BLaER1 treated with 17β-estradiol and CSF1 and Interleukin-3, amounts not matched to agents 10 nM and 100 nM (cell line): ENCODE measurements at regions not wholly inside any gene's neighbourhood (a gene's known extent, or its start where the extent isn't known, plus 50 kb on each side); places are given as distances from the start of the nearest gene placed in this dataset.

Experiments
- H3K27ac ChIP-seq, 11 experiments: shearing (Covaris generic); formaldehyde crosslinking; 2 replicates each; pipeline ENCODE4 v1.8.1; 2022
- H3K27me3 ChIP-seq, 11 experiments: shearing (Covaris generic); formaldehyde crosslinking; 2 replicates each; pipeline ENCODE4 v1.8.1; 2022
- H3K36me3 ChIP-seq, 11 experiments: shearing (Covaris generic); formaldehyde crosslinking; 2 replicates each; pipeline ENCODE4 v1.8.1; 2022
- H3K4me1 ChIP-seq, 10 experiments: shearing (Covaris generic); formaldehyde crosslinking; 2 replicates each; pipeline ENCODE4 v1.8.1; 2022
- H3K4me2 ChIP-seq, 11 experiments: shearing (Covaris generic); formaldehyde crosslinking; 2 replicates each; pipeline ENCODE4 v1.8.1; 2022
- H3K4me3 ChIP-seq, 10 experiments: shearing (Covaris generic); formaldehyde crosslinking; 2 replicates each; pipeline ENCODE4 v1.8.1; 2022
- H3K9ac ChIP-seq, 11 experiments: shearing (Covaris generic); formaldehyde crosslinking; 2 replicates each; pipeline ENCODE4 v1.8.1; 2022
- H3K9me3 ChIP-seq, 11 experiments: shearing (Covaris generic); formaldehyde crosslinking; replicated peaks in 1 of 11; 2 replicates each; pipeline ENCODE4 v1.8.1; 2022
- H4K20me1 ChIP-seq, 11 experiments: shearing (Covaris generic); formaldehyde crosslinking; 2 replicates each; pipeline ENCODE4 v1.8.1; 2022
- Cebpa-rat ChIP-seq, 11 experiments: shearing (Covaris generic); IDR thresholded peaks; 2 replicates each; pipeline ENCODE4 v1.8.1; 2022

- Histone ChIP-seq H3K4me1 (no peaks in the 10 kb centered on the region; a peak in 1 of 20 replicates), H4K20me1 (no peaks in the 10 kb centered on the region), H3K27me3 (no peaks in the 10 kb centered on the region), H3K9me3 (no peaks in the 10 kb centered on the region), H3K4me2 (no peak overlapping the region), H3K27ac (no peak overlapping the region), H3K4me3 (no peak overlapping the region), H3K36me3 (no peaks in the 10 kb centered on the region), H3K9ac (no peak overlapping the region)
- TF ChIP-seq Cebpa-rat (IDR thresholded peaks at IDR 0.05) = no peak
Measured at GRCh38 chr10:104505521-104506042, 135.5 kb upstream of the SORCS3 start.

- no peak overlapping the region for H3K4me2 ChIP-seq
Measured at GRCh38 chr10:104509981-104510380, 131.1 kb upstream of the SORCS3 start.

GRCh38 chr10:104510644-104511043 is 130.4 kb upstream of the SORCS3 start:
- Histone ChIP-seq H3K9ac (no peak overlapping the region), H3K9me3 (no peaks in the 10 kb centered on the region), H3K4me1 (no peaks in the 10 kb centered on the region), H4K20me1 (no peaks in the 10 kb centered on the region), H3K36me3 (no peaks in the 10 kb centered on the region), H3K27me3 (no peaks in the 10 kb centered on the region), H3K4me3 (no peak overlapping the region), H3K27ac (no peak overlapping the region), H3K4me2 (no peak overlapping the region)
- TF ChIP-seq Cebpa-rat (IDR thresholded peaks at IDR 0.05) = no peak

More at GRCh38 chr10:104509981-104510380, 131.1 kb upstream of the SORCS3 start:
- no peaks in the 10 kb centered on the region for H3K27me3 ChIP-seq
- no peaks in the 10 kb centered on the region for H3K9me3 ChIP-seq
- no peaks in the 10 kb centered on the region for H3K4me1 ChIP-seq
- H3K9ac ChIP-seq = no peak overlapping the region
- no peaks in the 10 kb centered on the region for H3K36me3 ChIP-seq
- TF ChIP-seq Cebpa-rat (IDR thresholded peaks at IDR 0.05) = no peak
- no peak overlapping the region for H3K4me3 ChIP-seq
- H3K27ac ChIP-seq = no peak overlapping the region
- H4K20me1 ChIP-seq = no peaks in the 10 kb centered on the region

GRCh38 chr10:104512800-104513199 is 128.3 kb upstream of the SORCS3 start:
- no peaks in the 10 kb centered on the region for H3K9me3 ChIP-seq
- no peak overlapping the region for H3K4me2 ChIP-seq
- no peak overlapping the region for H3K9ac ChIP-seq
- H3K36me3 ChIP-seq = no peaks in the 10 kb centered on the region
- H3K4me3 ChIP-seq = no peak overlapping the region
- H4K20me1 ChIP-seq = no peaks in the 10 kb centered on the region
- H3K27me3 ChIP-seq = no peaks in the 10 kb centered on the region
- TF ChIP-seq Cebpa-rat (IDR thresholded peaks at IDR 0.05) = no peak
- no peaks in the 10 kb centered on the region for H3K4me1 ChIP-seq
- H3K27ac ChIP-seq = no peak overlapping the region

DNA sequence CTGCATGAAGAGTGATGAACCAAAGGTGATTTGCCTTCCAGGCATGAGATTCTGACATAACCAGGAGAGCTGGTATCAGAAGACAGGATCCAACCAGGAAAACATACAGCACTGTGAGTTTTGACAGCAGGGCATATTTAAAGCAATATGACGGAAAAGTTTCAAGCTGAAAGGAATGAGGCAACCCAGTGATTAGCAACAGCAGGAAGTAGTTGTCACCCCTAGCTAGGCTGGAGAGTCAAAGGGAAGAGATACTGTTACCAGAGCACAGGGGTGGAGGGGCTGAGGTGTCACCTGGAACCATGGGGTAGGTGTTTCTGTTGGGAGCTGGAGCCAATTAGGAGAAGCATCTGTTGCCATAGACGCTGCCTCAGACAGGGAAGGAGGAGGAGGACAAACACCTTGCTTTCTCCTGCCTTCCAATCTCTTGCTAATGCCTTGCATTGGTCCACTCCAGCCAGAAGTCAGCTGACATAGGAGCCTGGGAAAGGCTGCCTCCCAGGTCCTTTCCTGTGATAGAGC is 125.4 kb upstream of the SORCS3 start:
- Histone ChIP-seq H3K9ac (no peak overlapping the region), H3K27me3 (no peaks in the 10 kb centered on the region), H3K4me3 (no peak overlapping the region), H3K36me3 (no peaks in the 10 kb centered on the region), H3K4me2 (no peak overlapping the region), H3K27ac (no peak overlapping the region), H4K20me1 (no peaks in the 10 kb centered on the region), H3K4me1 (no peaks in the 10 kb centered on the region), H3K9me3 (no peaks in the 10 kb centered on the region)
- no peak for TF ChIP-seq Cebpa-rat (IDR thresholded peaks at IDR 0.05)

DNA sequence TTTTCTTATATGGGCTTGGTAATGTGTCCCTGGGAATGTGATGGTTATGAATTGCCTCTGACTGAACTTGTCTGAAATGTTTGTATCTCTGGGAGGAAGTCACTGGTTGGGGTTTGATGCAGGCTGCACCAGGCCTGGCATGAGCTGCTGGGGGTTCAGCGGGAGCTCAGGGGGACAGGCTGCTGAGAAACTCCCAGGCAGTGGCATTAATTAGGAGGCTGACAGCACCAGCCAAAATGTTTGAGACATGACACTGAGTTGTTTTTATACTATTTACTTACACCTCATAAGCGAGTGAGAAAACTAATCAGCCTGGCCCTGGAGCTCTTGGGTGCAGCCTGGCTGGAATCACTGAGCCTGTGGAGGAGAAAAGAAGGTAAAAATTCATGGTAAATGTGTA is 124.1 kb upstream of the SORCS3 start:
- Histone ChIP-seq H3K9ac (no peak overlapping the region), H3K36me3 (no peaks in the 10 kb centered on the region), H3K9me3 (no peaks in the 10 kb centered on the region), H3K27me3 (no peaks in the 10 kb centered on the region), H3K4me2 (no peak overlapping the region), H3K27ac (no peak overlapping the region), H3K4me3 (no peak overlapping the region), H4K20me1 (no peaks in the 10 kb centered on the region), H3K4me1 (no peaks in the 10 kb centered on the region)
- no peak for TF ChIP-seq Cebpa-rat (IDR thresholded peaks at IDR 0.05)

DNA sequence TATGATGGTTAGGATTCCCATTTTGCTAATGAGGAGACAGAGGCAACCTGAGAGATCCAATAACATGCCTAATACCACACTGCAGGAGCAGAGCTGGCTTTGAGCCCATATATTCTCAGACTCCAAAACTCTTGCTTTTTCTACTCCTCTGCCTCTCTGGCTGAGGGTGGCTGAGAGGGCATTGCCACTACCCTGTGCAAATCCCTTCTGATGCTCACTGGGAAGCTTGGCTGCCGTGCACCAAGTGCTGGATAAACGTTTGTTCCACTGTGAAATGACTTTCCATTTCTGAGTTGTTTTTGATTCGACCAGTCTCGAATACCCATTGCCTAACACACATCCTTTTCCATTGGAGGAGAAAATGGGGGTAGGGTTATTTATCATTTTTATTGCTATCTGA is 123.1 kb upstream of the SORCS3 start:
- no peaks in the 10 kb centered on the region for H3K9me3 ChIP-seq
- H3K36me3 ChIP-seq = no peaks in the 10 kb centered on the region
- no peak overlapping the region for H3K4me3 ChIP-seq
- H4K20me1 ChIP-seq = no peaks in the 10 kb centered on the region
- no peak overlapping the region for H3K4me2 ChIP-seq
- no peak for TF ChIP-seq Cebpa-rat (IDR thresholded peaks at IDR 0.05)
- no peaks in the 10 kb centered on the region for H3K4me1 ChIP-seq
- H3K27ac ChIP-seq = no peak overlapping the region
- H3K9ac ChIP-seq = no peak overlapping the region
- no peaks in the 10 kb centered on the region for H3K27me3 ChIP-seq

GRCh38 chr10:104518891-104519290 is 122.2 kb upstream of the SORCS3 start:
- no peak overlapping the region for H3K9ac ChIP-seq
- TF ChIP-seq Cebpa-rat (IDR thresholded peaks at IDR 0.05) = no peak
- H3K27me3 ChIP-seq = no peaks in the 10 kb centered on the region
- H3K4me3 ChIP-seq = no peak overlapping the region
- no peak overlapping the region for H3K4me2 ChIP-seq
- H3K4me1 ChIP-seq = no peaks in the 10 kb centered on the region
- H4K20me1 ChIP-seq = no peaks in the 10 kb centered on the region
- no peak overlapping the region for H3K27ac ChIP-seq
- H3K9me3 ChIP-seq = no peaks in the 10 kb centered on the region
- H3K36me3 ChIP-seq = no peaks in the 10 kb centered on the region

- no peaks in the 10 kb centered on the region for H3K27me3 ChIP-seq
- no peaks in the 10 kb centered on the region for H4K20me1 ChIP-seq
- no peaks in the 10 kb centered on the region for H3K4me1 ChIP-seq
- no peaks in the 10 kb centered on the region for H3K36me3 ChIP-seq
- no peak overlapping the region for H3K9ac ChIP-seq
- H3K4me2 ChIP-seq = no peak overlapping the region
- no peak overlapping the region for H3K27ac ChIP-seq
- H3K9me3 ChIP-seq = no peaks in the 10 kb centered on the region
- no peak overlapping the region for H3K4me3 ChIP-seq
- no peak for TF ChIP-seq Cebpa-rat (IDR thresholded peaks at IDR 0.05)
Measured at GRCh38 chr10:104520653-104521052, 120.4 kb upstream of the SORCS3 start.

DNA sequence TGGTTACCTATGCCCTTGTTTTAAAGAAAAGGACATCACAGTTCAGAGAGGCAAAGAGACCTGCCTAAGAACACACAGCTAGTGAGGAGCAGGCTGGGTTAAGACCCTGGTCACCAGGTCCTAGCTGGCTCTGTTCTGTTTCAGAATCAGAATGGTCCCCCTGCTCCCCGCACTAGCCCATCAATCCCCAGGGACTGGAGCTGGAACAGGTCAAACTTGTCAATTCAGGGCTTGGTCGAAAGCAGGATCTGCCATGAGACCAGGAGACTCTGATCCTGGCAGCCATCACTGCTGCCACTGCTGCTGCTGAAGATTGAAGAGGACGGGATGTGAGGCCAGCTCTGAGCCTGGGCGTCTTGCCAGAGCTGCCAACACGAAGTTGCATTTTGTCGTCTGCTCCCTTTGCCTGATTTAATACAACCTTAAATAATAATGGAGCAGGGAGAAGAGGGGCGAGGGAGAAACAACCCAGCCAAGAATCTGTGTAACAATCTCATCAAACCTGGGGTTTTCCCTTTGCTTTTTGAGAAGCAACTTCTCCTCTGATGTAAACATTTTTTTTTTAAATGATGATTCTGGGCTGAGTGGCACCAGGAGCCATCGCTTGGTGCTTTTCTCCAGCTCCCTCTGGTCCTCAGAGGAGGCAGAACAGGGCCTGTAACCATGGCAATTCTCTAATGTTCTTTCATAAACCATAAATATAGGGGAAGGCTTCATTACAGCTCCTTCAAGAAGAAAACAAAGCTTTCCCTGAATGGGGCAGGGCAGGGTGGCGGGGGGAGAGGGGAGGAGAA is 119.0 kb upstream of the SORCS3 start:
- H3K36me3 ChIP-seq = no peaks in the 10 kb centered on the region
- no peaks in the 10 kb centered on the region; a peak in 1 of 22 replicates for H4K20me1 ChIP-seq
- H3K27me3 ChIP-seq = no peaks in the 10 kb centered on the region
- no peaks in the 10 kb centered on the region for H3K9me3 ChIP-seq
- TF ChIP-seq Cebpa-rat (IDR thresholded peaks at IDR 0.05) = no peak
- no peak overlapping the region for H3K9ac ChIP-seq
- H3K4me3 ChIP-seq = no peak overlapping the region
- no peak overlapping the region for H3K27ac ChIP-seq
- no peak overlapping the region for H3K4me2 ChIP-seq
- H3K4me1 ChIP-seq = no peaks in the 10 kb centered on the region
